HG03378 (cell line): ENCODE measurements at regions not wholly inside any gene's neighbourhood (a gene's known extent, or its start where the extent isn't known, plus 50 kb on each side); places are given as distances from the start of the nearest gene placed in this dataset.

ENCODE experiments used
- ATAC-seq: cut with Tn5 transposase; IDR thresholded peaks from one replicate; pipeline ENCODE4 v1.9.1; 2021; ENCODE audit warnings: mild to moderate bottlenecking, moderate library complexity; ENCODE audit not compliant: unreplicated experiment

GRCh38 chr9:14560194-14560593 is 133.0 kb downstream of the ZDHHC21 start:
- peak; percentile 76 for ATAC-seq

GRCh38 chr9:14554886-14555285 is 138.3 kb downstream of the ZDHHC21 start:
- ATAC-seq, result no peak

- ATAC-seq, result no peak
Observed at GRCh38 chr9:14547245-14548060, 145.8 kb downstream of the ZDHHC21 start.

GRCh38 chr9:14546693-14547092 is 146.5 kb downstream of the ZDHHC21 start:
- no peak for ATAC-seq

GRCh38 chr9:14542071-14542470 is 151.2 kb downstream of the ZDHHC21 start:
- ATAC-seq, result no peak

- no peak for ATAC-seq
Observed at GRCh38 chr9:14538526-14538925, 154.7 kb downstream of the ZDHHC21 start.

- no peak for ATAC-seq
Observed at GRCh38 chr9:14535161-14535955, 157.9 kb downstream of the ZDHHC21 start.

- no peak for ATAC-seq
Observed at GRCh38 chr9:14533867-14534640, 159.2 kb downstream of the ZDHHC21 start.

GRCh38 chr9:14532456-14533115 is 160.6 kb downstream of the ZDHHC21 start:
- ATAC-seq, result no peak

- no peak for ATAC-seq
Observed at GRCh38 chr9:14531341-14532269, 161.6 kb downstream of the ZDHHC21 start.

- ATAC-seq, result no peak
Observed at GRCh38 chr9:14530841-14531240, 162.4 kb downstream of the ZDHHC21 start.

GRCh38 chr9:14530366-14530765 is 162.9 kb downstream of the ZDHHC21 start:
- no peak for ATAC-seq

- ATAC-seq, result no peak
Observed at GRCh38 chr9:14529629-14530028, 163.6 kb downstream of the ZDHHC21 start.

GRCh38 chr9:14529054-14529453 is 164.2 kb downstream of the ZDHHC21 start:
- no peak for ATAC-seq

GRCh38 chr9:14526504-14526903 is 166.7 kb downstream of the ZDHHC21 start:
- ATAC-seq, result no peak

GRCh38 chr9:14525856-14526255 is 167.4 kb downstream of the ZDHHC21 start:
- ATAC-seq, result no peak

GRCh38 chr9:14524873-14525515 is 168.2 kb downstream of the ZDHHC21 start:
- no peak for ATAC-seq

- ATAC-seq, result no peak
Observed at GRCh38 chr9:14523545-14523944, 169.7 kb downstream of the ZDHHC21 start.
